Activated naive CD8-positive, alpha-beta T cell (primary cell): ENCODE measurements at regions not wholly inside any gene's neighbourhood (a gene's known extent, or its start where the extent isn't known, plus 50 kb on each side); places are given as distances from the start of the nearest gene placed in this dataset.
"Not testable (repeated sequence)": the region's sequence is repeated elsewhere in the genome, so short reads cannot be mapped to it uniquely, and the experiment has no call there.

Source experiments
- H3K27ac Mint-ChIP-seq: one replicate; pipeline ENCODE4 v1.8.0; 2021; ENCODE audit warnings: mixed read lengths
- H3K27me3 Mint-ChIP-seq: one replicate; pipeline ENCODE4 v1.8.0; 2021; ENCODE audit warnings: mixed read lengths
- H3K36me3 Mint-ChIP-seq: one replicate; pipeline ENCODE4 v1.8.0; 2021; ENCODE audit warnings: mixed read lengths
- H3K4me1 Mint-ChIP-seq: one replicate; pipeline ENCODE4 v1.8.0; 2021; ENCODE audit warnings: low read depth, mixed read lengths
- H3K4me3 Mint-ChIP-seq: one replicate; pipeline ENCODE4 v1.8.0; 2021; ENCODE audit warnings: mild to moderate bottlenecking, mixed read lengths
- H3K9me3 Mint-ChIP-seq: one replicate; pipeline ENCODE4 v1.8.0; 2021; ENCODE audit warnings: low read depth, mixed read lengths

DNA sequence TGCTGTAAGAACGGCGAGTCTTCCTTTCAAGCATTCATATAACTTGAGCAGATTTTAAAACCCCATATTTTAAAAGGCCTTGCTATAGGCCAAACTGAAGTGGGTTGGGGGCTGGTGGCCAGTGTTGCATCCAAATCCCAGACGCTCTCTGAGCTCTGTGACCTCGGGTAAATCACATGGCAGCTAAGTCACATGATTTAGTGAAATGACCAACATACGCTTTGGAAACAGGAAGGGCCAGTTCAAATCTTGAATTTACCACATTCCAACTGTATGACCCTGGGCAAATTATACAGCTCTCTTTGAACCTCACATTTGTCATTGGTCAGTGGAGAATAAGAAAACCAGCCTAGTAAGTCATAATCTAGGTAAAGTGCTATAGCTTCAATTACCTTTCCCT lies 519.3 kb downstream of the HAPSTR1 start:
- Mint-ChIP-seq H3K4me3 (no peak overlapping the region), H3K9me3 (peaks cover 9% of the 10 kb centered on the region), H3K27me3 (peaks cover 5% of the 10 kb centered on the region), H3K4me1 (no peaks in the 10 kb centered on the region), H3K36me3 (no peaks in the 10 kb centered on the region), H3K27ac (no peak overlapping the region)

DNA sequence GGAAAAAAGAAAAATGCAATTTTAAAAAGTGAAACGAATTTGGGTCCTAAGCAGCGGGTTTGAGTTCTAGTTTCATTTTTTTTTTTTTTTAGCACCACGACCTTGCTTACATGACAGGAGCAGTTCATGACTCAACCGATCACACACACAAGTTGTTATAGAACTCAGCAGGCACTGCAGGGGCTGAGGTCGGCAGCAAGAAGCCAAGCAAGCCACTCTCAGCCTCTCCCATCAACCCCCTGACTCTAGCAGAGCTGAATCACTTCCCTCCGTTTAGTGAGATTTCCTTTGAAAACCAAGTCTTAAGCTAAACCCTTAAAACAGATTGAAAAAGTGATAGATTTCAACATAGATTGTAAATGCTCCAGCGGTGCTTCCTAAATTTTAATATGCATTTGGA lies 520.8 kb downstream of the HAPSTR1 start:
- no peaks in the 10 kb centered on the region for H3K4me1 Mint-ChIP-seq
- peaks cover 5% of the 10 kb centered on the region for H3K27me3 Mint-ChIP-seq
- no peak overlapping the region for H3K27ac Mint-ChIP-seq
- peaks cover 9% of the 10 kb centered on the region for H3K9me3 Mint-ChIP-seq
- H3K4me3 Mint-ChIP-seq = no peak overlapping the region
- H3K36me3 Mint-ChIP-seq = no peaks in the 10 kb centered on the region

DNA sequence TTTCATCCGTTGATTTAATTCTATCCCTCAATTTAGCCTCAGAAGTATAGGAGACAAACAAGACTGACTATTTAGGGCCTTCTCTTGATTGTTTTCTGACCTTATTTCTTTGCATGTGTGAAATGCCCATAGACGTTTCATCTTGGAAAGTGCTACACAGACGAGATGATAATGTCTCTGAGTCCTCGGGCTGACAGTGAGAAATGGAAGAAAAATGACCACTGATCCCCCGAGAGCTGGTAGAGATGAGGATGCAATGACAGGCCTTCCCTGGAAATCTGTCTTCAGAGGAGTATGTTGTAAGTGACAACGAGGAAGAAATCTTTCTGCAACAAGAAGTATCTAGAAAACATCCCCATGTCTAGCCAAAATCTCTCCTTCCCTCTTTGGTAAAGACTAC lies 522.9 kb downstream of the HAPSTR1 start:
- peaks cover 5% of the 10 kb centered on the region for H3K9me3 Mint-ChIP-seq
- no peak overlapping the region for H3K4me3 Mint-ChIP-seq
- H3K27ac Mint-ChIP-seq = no peak overlapping the region
- peaks cover 3% of the 10 kb centered on the region for H3K27me3 Mint-ChIP-seq
- H3K4me1 Mint-ChIP-seq = no peaks in the 10 kb centered on the region
- H3K36me3 Mint-ChIP-seq = no peaks in the 10 kb centered on the region

DNA sequence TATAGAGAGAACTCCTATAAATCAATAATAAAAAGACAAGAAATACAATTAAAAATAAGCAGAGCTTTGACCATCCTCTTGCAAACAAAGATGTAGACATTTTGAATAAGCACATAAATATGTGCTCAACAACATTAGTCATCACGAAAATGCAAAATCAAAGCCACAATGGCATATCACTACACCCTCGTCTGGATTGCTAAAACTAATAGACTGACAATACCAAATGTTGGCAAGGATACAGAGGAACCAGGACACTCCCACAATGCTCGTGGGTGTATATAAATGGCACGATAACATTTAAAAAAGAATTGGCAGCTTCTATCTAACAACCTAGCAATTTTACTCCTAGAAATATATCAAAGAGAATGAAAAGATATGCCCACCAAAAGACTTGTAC lies 530.8 kb downstream of the HAPSTR1 start:
- H3K27me3 Mint-ChIP-seq = no peaks in the 10 kb centered on the region
- H3K27ac Mint-ChIP-seq = no peak overlapping the region
- H3K4me1 Mint-ChIP-seq = no peaks in the 10 kb centered on the region
- H3K4me3 Mint-ChIP-seq = no peak overlapping the region
- H3K36me3 Mint-ChIP-seq = no peaks in the 10 kb centered on the region
- H3K9me3 Mint-ChIP-seq = peaks cover 5% of the 10 kb centered on the region

DNA sequence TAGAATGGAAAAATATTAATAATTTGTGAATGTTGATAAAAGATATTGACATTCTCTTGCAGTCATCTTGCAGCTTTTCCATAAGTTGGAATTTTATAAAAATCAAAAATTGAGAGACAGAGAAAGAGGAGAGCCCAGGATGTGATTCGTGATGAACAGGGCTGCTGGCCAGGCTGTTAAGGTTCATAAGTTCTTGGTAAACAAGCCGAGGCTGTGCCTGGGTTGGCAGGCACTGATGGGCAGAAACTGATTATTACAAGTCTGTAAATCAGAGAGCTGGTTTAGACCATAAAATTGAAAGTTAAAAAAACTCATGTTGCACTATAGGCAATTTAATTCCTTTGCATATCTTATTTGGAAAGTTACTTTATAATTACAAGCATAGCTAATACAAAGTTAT lies 533.7 kb downstream of the HAPSTR1 start:
- Mint-ChIP-seq H3K27me3 (no peaks in the 10 kb centered on the region), H3K36me3 (no peaks in the 10 kb centered on the region), H3K4me1 (no peaks in the 10 kb centered on the region), H3K9me3 (no peaks in the 10 kb centered on the region), H3K27ac (no peak overlapping the region), H3K4me3 (no peak overlapping the region)

DNA sequence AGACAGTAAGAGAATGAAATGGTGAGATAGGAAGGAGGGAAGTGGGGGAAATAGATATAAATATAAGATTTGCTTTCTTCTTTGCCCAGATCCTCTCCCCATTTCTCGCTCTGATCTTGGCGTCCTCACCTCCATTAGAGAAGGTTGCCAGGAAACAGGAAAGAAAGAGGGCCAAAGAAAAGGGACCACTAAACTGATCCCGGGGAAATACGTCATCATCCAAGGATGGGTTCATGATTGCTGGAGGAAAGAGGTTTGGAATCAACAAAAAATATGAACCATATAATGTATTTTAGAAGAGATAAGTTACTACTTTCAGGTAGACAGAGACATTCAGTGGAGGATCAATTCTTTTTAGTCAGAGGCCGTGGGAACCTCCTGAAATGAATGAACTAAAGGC lies 536.0 kb downstream of the HAPSTR1 start:
- Mint-ChIP-seq H3K27me3 (no peaks in the 10 kb centered on the region), H3K4me3 (no peak overlapping the region), H3K36me3 (no peaks in the 10 kb centered on the region), H3K9me3 (peaks cover 4% of the 10 kb centered on the region), H3K4me1 (no peaks in the 10 kb centered on the region), H3K27ac (no peak overlapping the region)

DNA sequence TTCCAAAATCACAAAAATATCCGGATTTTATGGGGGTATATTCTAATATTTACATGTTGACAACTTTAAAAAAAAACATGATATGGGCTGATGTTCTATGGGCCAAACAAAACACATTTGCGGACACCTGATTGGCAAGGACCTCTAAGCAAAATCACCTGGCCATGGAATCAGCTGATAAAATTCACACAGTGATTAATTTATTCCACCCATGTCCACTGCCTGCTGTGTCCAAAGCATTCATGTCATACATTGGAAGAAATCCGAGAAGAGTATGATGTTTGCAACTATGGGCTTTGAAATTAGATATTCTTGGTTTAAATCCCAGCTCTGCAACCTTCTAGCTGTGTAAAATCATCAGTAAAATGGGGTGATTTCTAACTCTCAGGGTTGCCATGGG lies 538.7 kb downstream of the HAPSTR1 start:
- no peak overlapping the region for H3K27ac Mint-ChIP-seq
- H3K36me3 Mint-ChIP-seq = no peaks in the 10 kb centered on the region
- no peaks in the 10 kb centered on the region for H3K27me3 Mint-ChIP-seq
- no peak overlapping the region for H3K4me3 Mint-ChIP-seq
- peaks cover 4% of the 10 kb centered on the region for H3K9me3 Mint-ChIP-seq
- no peaks in the 10 kb centered on the region for H3K4me1 Mint-ChIP-seq

DNA sequence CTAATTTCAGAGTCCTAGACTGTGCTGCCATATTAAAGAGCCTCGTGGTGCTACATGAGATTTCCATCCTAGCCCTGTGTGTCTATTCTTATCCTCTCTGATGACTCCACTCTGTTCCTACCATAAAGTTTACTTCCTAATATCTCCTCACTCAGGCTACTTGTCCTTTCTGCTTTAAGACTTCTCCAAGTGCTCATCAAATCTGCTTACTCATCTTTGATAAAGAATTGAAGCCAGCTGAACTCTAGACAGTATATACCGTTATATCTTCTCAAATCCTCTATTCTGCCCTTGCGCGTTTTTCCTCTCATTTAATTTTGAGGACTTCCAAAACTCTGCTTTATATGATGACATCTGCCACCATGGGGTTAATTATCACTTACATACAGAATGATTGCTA lies 539.5 kb downstream of the HAPSTR1 start:
- Mint-ChIP-seq H3K27ac (no peak overlapping the region), H3K4me1 (no peaks in the 10 kb centered on the region), H3K4me3 (no peak overlapping the region), H3K36me3 (no peaks in the 10 kb centered on the region), H3K9me3 (peaks cover 4% of the 10 kb centered on the region), H3K27me3 (no peaks in the 10 kb centered on the region)

DNA sequence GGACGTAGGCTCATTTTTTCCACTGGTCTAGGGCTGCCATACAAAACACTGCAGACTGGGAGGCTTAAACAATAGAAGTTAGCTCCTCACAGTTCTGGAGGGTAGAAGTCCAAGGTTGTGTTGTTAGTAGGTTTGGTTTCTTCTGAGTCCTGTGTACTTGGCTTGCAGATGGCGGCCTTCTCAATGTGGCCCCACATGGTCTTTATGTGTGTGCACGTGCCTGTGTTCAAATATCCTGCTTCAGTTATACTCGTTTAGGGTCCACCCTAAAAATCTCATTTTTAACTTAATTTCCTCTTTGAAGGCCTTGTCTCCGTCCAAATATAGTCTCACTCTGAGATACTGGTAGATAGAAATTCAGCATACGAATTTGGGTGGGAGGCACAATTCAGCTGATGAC lies 542.4 kb downstream of the HAPSTR1 start:
- H3K4me1 Mint-ChIP-seq = no peaks in the 10 kb centered on the region

DNA sequence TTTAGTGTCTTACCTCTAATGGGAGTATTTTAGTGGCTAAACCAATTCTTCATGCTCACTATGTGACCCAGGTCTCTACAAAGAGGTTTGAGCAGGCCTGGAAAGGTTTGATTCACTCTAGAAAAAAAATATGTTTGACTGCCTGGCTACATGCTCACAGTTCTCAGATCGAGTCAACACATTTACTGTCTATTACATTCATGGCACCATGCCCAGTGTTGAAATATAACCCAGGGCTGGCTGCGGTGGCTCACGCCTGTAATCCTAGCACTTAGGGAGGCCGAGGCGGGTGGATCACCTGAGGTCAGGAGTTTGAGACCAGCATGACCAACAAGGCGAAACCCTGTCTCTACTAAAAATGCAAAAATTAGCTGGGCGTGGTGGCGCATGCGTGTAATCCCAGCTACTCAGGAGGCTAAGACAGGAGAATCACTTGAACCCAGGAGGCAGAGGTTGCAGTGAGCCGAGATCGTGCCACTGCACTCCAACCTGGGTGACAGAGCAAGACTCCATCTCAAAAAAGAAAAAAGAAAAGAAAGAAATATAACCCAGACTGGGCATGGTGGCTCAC lies 543.8 kb downstream of the HAPSTR1 start:
- H3K36me3 Mint-ChIP-seq, H3K4me1 Mint-ChIP-seq, H3K9me3 Mint-ChIP-seq, H3K27me3 Mint-ChIP-seq, H3K27ac Mint-ChIP-seq, H3K4me3 Mint-ChIP-seq: not testable (repeated sequence)

More for the DNA sequence above, 542.4 kb downstream of the HAPSTR1 start:
- H3K27me3 Mint-ChIP-seq = no peaks in the 10 kb centered on the region
- H3K27ac Mint-ChIP-seq = no peak overlapping the region
- H3K36me3 Mint-ChIP-seq = no peaks in the 10 kb centered on the region
- no peak overlapping the region for H3K4me3 Mint-ChIP-seq
- H3K9me3 Mint-ChIP-seq = peaks cover 4% of the 10 kb centered on the region

DNA sequence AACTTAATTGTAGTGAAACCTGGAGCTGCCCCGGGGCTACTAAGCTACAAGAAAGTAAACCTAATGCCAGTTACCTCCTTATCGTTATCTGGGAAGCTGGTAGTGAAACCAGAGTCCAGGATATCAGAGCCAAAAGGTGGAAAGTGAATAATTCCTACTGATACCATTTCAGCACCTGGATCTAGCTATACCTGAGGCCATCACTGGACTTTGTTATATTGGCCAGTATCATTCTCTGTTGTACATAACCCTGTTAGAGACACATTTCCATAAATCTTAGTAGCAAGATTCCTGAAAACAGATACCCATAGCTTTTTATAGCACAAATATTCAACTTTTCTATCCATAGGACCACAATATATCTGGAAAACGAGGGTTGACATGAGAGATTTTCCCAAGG lies 538.0 kb downstream of the GRIN2A start:
- Mint-ChIP-seq H3K36me3 (no peaks in the 10 kb centered on the region), H3K4me3 (no peak overlapping the region), H3K27me3 (peaks cover 10% of the 10 kb centered on the region), H3K4me1 (no peaks in the 10 kb centered on the region), H3K9me3 (no peaks in the 10 kb centered on the region), H3K27ac (no peak overlapping the region)

DNA sequence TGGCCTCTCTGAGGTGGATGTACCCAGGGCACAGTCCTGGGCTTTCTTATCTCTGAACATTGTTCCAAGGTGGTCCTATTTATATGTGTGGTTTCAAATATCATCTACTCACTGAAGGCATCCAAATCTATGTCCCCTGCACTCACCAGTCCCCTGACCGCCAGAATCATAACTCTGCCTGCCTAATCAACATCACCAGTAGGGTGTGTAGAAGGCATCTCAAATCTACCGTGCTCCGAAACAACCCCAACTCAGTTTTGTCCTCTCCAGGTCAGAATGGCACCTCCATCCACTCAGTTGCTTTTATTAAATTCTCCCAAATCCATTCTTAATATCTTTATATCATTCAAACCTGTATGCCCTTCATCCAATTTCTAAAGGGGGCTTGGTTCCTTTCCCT lies 536.3 kb downstream of the GRIN2A start:
- no peaks in the 10 kb centered on the region for H3K4me1 Mint-ChIP-seq
- no peak overlapping the region for H3K27ac Mint-ChIP-seq
- no peaks in the 10 kb centered on the region for H3K36me3 Mint-ChIP-seq
- no peaks in the 10 kb centered on the region for H3K9me3 Mint-ChIP-seq
- H3K27me3 Mint-ChIP-seq = peaks cover 10% of the 10 kb centered on the region
- no peak overlapping the region for H3K4me3 Mint-ChIP-seq

DNA sequence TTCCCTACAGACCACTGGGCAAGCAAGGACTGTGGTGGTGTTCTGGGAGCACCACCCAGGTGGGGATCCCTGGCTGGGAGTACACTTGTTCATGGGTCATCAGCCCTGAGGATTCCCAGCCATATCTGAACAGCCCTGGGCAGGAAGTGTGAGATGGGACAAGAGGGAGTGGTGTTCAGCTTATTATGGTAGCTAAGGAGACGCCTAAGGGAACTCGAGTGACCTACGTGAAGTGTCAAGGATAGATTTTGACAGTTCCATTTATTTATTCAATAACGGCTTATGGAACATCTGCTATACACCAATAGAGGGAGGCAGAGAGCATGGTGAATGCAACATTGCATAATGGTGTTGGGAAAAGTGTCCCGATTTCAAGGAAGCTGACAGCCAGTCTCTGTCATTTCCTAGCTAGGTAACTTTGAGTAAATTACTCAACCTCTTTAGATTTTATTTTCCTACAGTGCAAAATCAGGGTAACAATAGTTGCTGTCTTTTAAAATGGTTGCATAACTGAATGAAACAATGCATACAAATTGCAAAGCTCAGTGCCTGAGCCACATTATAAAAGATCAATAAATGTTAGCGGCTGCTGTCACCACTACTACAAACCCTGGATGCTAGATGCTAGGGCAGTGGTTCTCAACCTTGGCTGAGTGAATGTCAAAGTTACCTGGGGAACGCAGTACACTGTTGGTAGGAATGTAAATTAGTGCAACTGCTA lies 534.1 kb downstream of the GRIN2A start:
- Mint-ChIP-seq H3K27me3 (peaks cover 10% of the 10 kb centered on the region), H3K27ac (no peak overlapping the region), H3K9me3 (no peaks in the 10 kb centered on the region), H3K4me1 (no peaks in the 10 kb centered on the region), H3K4me3 (no peak overlapping the region), H3K36me3 (no peaks in the 10 kb centered on the region)

DNA sequence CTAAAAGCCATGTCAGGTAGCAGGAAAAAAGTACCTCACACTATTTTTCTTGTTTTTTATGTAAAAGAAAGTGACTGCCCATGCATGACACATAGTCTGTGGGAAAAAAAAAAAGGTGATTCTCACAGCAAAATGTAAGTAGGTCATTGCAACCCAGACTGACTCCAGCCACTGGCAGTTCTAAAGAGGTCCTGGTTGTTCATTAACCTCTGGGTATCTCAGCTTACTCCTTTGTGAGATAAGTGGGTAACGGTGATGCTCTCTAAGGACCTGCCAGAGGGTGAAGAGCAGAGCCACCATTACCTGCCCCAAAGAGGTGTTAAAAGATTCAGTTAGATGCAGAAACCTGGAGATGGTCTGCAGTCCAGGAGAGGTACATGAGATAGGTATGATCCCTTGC lies 531.9 kb downstream of the GRIN2A start:
- Mint-ChIP-seq H3K4me1 (no peaks in the 10 kb centered on the region), H3K27ac (no peak overlapping the region), H3K36me3 (no peaks in the 10 kb centered on the region), H3K4me3 (no peak overlapping the region), H3K27me3 (peaks cover 5% of the 10 kb centered on the region), H3K9me3 (no peaks in the 10 kb centered on the region)

DNA sequence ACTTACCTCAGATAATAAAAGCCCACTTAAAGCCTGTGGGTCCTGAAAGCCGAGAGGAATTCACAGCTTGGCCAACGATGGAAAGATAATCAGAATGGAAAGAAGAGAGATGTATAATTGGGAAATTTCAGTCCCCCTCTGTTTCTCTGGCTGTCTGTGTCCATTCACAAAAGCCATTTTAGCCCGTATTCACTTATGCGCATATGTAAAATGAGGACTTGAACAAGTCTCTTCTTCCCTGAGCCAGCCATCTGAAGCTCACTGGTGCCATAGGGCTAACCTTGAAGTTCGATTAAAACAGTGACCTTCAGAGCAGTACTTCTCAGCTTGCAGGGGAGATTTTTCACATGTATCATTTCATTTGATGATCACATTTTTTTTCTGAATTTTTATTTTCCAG lies 527.2 kb downstream of the GRIN2A start:
- Mint-ChIP-seq H3K27me3 (peaks cover 3% of the 10 kb centered on the region), H3K4me1 (no peaks in the 10 kb centered on the region), H3K4me3 (no peak overlapping the region), H3K27ac (no peak overlapping the region), H3K36me3 (no peaks in the 10 kb centered on the region), H3K9me3 (no peaks in the 10 kb centered on the region)

DNA sequence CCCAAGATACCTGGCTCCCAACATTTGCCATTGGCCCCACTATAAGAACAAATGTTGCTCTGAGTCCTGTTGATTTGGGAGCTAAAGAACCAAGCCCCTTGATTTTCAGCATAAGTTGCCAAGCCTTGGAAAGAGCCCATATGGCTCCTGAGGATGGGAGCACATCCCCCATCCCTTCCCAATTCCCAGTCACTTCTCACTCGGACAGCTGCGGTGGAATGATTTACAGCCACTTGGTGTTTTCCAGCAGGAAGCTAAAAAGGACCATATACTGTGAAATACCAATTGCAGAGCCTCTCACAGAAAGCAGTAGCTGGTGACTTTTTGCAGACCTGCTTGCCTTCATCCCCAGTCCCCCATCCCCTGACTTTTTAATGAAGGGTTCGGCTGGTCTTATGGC lies 524.6 kb downstream of the GRIN2A start:
- no peak overlapping the region for H3K27ac Mint-ChIP-seq
- no peaks in the 10 kb centered on the region for H3K36me3 Mint-ChIP-seq
- no peak overlapping the region for H3K4me3 Mint-ChIP-seq
- H3K27me3 Mint-ChIP-seq = peaks cover 3% of the 10 kb centered on the region
- H3K9me3 Mint-ChIP-seq = no peaks in the 10 kb centered on the region
- no peaks in the 10 kb centered on the region for H3K4me1 Mint-ChIP-seq
